Sigmoid colon (tissue), 4 donors: ENCODE measurements at regions not wholly inside any gene's neighbourhood (a gene's known extent, or its start where the extent isn't known, plus 50 kb on each side); places are given as distances from the start of the nearest gene placed in this dataset.

Experiments
- CTCF ChIP-seq, 4 experiments: fragments of 450-650 bp in 3 of 4; fragments of 200-600 bp in 1 of 4; IDR thresholded peaks; one replicate each; pipeline ENCODE4 v1.5.1; 2016 to 2019; ENCODE audit warnings: antibody characterized with exemption in 4 of 4, mild to moderate bottlenecking in 3 of 4, moderate library complexity in 2 of 4
- EP300 ChIP-seq, 4 donors: sonication (generic); formaldehyde crosslinking; IDR thresholded peaks; one replicate each; pipeline ENCODE4 v1.6.1; 2017; ENCODE audit warnings: antibody characterized with exemption in 4 of 4
- POLR2A ChIP-seq, 2 donors: fragments of 450-650 bp; IDR thresholded peaks; one replicate each; pipeline ENCODE4 v1.6.1; 2016; ENCODE audit warnings: antibody characterized with exemption in 2 of 2, mild to moderate bottlenecking in 2 of 2, moderate library complexity in 2 of 2

DNA sequence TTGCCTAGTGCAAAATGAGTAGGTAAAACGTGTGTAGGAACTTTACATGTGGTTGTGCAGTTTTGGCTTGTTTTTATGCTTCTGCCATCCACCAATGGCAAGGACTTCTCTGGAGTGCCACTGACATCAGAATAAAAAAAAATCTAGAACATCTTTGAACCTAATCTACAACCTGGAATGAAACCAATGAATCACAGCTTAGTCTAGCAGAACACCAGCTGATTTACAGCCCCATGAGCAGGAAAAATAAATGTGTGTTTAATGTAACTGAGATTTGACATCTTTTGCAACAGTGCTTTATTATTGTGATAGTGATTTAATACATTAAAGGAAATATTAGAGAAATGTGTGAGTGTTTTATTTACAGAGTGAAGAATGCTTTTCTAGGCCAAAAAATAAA, 995.1 kb downstream of the PCDH7 start:
- TF ChIP-seq POLR2A (IDR thresholded peaks at IDR 0.05) (no peak), CTCF (IDR thresholded peaks at IDR 0.05) (no peak), EP300 (IDR thresholded peaks at IDR 0.05) (no peak)
